ENCODE measurements at regions not wholly inside any gene's neighbourhood (a gene's known extent, or its start where the extent isn't known, plus 50 kb on each side); places are given as distances from the start of the nearest gene placed in this dataset.

DNA sequence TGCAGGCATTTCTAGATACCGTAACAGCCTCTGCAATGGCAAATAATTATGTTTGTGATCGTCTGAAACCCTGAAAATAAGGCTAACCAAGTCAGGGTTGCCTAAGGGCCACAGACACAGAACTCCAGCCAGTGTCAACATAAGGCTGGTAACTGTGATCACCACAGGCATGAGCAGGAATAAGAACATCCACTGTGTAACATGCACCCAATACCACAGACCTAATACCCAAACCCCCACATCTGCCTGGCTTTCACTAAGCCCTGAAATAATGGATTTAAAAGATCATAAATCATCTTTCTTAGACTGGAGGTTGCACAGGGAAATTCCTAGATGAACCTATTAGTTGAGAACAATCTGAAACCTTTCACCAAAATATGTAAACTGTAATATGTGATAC lies 394.5 kb downstream of the NFIB start:
- TF ChIP-seq, protein P1, sequence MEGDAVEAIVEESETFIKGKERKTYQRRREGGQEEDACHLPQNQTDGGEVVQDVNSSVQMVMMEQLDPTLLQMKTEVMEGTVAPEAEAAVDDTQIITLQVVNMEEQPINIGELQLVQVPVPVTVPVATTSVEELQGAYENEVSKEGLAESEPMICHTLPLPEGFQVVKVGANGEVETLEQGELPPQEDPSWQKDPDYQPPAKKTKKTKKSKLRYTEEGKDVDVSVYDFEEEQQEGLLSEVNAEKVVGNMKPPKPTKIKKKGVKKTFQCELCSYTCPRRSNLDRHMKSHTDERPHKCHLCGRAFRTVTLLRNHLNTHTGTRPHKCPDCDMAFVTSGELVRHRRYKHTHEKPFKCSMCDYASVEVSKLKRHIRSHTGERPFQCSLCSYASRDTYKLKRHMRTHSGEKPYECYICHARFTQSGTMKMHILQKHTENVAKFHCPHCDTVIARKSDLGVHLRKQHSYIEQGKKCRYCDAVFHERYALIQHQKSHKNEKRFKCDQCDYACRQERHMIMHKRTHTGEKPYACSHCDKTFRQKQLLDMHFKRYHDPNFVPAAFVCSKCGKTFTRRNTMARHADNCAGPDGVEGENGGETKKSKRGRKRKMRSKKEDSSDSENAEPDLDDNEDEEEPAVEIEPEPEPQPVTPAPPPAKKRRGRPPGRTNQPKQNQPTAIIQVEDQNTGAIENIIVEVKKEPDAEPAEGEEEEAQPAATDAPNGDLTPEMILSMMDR (IDR thresholded peaks at IDR 0.05), result no peak
- no peak for TF ChIP-seq SIN3A (IDR thresholded peaks at IDR 0.05; ENCODE audit: borderline replicate concordance, insufficient read depth, low read depth, low read length)
